AG08396 (cell line): ENCODE measurements at regions not wholly inside any gene's neighbourhood (a gene's known extent, or its start where the extent isn't known, plus 50 kb on each side); places are given as distances from the start of the nearest gene placed in this dataset.
"Not testable (repeated sequence)": the region's sequence is repeated elsewhere in the genome, so short reads cannot be mapped to it uniquely, and the experiment has no call there.

ENCODE experiments used
- DNase-seq: peaks from one replicate; pipeline ENCODE4 v3.0.0; 2012; ENCODE audit warnings: low spot score, mixed read lengths

- no peak for DNase-seq
These were observed 241.7 kb upstream of the PDE3A start for GRCh38 chr12:20126601-20127000.

- no peak for DNase-seq
These were observed 240.9 kb upstream of the PDE3A start for GRCh38 chr12:20127413-20127812.

GRCh38 chr12:20128928-20129327 lies 239.4 kb upstream of the PDE3A start:
- DNase-seq, result no peak

GRCh38 chr12:20132818-20133217 lies 235.5 kb upstream of the PDE3A start:
- no peak for DNase-seq

GRCh38 chr12:20134652-20135051 lies 233.7 kb upstream of the PDE3A start:
- DNase-seq, result no peak

- no peak for DNase-seq
These were observed 227.6 kb upstream of the PDE3A start for GRCh38 chr12:20140751-20141150.

- DNase-seq, result no peak
These were observed 226.0 kb upstream of the PDE3A start for GRCh38 chr12:20142316-20142715.

GRCh38 chr12:20142956-20143355 lies 225.4 kb upstream of the PDE3A start:
- no peak for DNase-seq

- DNase-seq, result no peak
These were observed 224.0 kb upstream of the PDE3A start for GRCh38 chr12:20144341-20144740.

GRCh38 chr12:20148241-20148640 lies 220.1 kb upstream of the PDE3A start:
- no peak for DNase-seq

- no peak for DNase-seq
These were observed 217.4 kb upstream of the PDE3A start for GRCh38 chr12:20150835-20151422.

GRCh38 chr12:20154052-20154451 lies 214.3 kb upstream of the PDE3A start:
- DNase-seq, result no peak

- DNase-seq, result no peak
These were observed 213.0 kb upstream of the PDE3A start for GRCh38 chr12:20155374-20155773.

- not testable (repeated sequence) for DNase-seq
These were observed 207.4 kb upstream of the PDE3A start for GRCh38 chr12:20160899-20161298.

GRCh38 chr12:20174528-20175175 lies 193.7 kb upstream of the PDE3A start:
- no peak for DNase-seq

GRCh38 chr12:20175704-20176388 lies 192.5 kb upstream of the PDE3A start:
- DNase-seq, result no peak

- DNase-seq, result no peak
These were observed 186.7 kb upstream of the PDE3A start for GRCh38 chr12:20181416-20182180.

GRCh38 chr12:20183563-20183962 lies 184.8 kb upstream of the PDE3A start:
- DNase-seq, result no peak

- no peak for DNase-seq
These were observed 183.8 kb upstream of the PDE3A start for GRCh38 chr12:20184514-20184913.

GRCh38 chr12:20187456-20187855 lies 180.9 kb upstream of the PDE3A start:
- DNase-seq, result no peak

GRCh38 chr12:20188930-20189653 lies 179.2 kb upstream of the PDE3A start:
- DNase-seq, result no peak

- no peak for DNase-seq
These were observed 178.6 kb upstream of the PDE3A start for GRCh38 chr12:20189767-20190166.
